Activated CD8-positive, alpha-beta T cell treated with anti-CD3 and anti-CD28 coated beads for 36 hours (primary cell): ENCODE measurements at regions not wholly inside any gene's neighbourhood (a gene's known extent, or its start where the extent isn't known, plus 50 kb on each side); places are given as distances from the start of the nearest gene placed in this dataset.
"Not testable (repeated sequence)": the region's sequence is repeated elsewhere in the genome, so short reads cannot be mapped to it uniquely, and the experiment has no call there.

Source experiments
- ATAC-seq: fragments of 200-7000 bp; cut with Tn5 transposase; one replicate; pipeline ENCODE4 v1.10.0; 2021; ENCODE audit warnings: mild to moderate bottlenecking, moderate library complexity
- CTCF ChIA-PET: fragments of 350-600 bp; sonication (Branson Sonifier 250); formaldehyde crosslinking; loops from one replicate; lab custom pipeline; 2021; ENCODE audit warnings: antibody characterized with exemption; lab: Charles Lee
- POLR2A ChIA-PET: fragments of 350-600 bp; sonication (Branson Sonifier 250); formaldehyde crosslinking; loops from one replicate; lab custom pipeline; 2021; ENCODE audit warnings: antibody characterized with exemption; lab: Charles Lee
- DNase-seq: peaks from one replicate; pipeline ENCODE4 v3.0.0-alpha.2; 2020
- H3K27ac Mint-ChIP-seq: one replicate; pipeline ENCODE4 v1.8.0; 2021; ENCODE audit warnings: mild to moderate bottlenecking, mixed read lengths
- H3K27me3 Mint-ChIP-seq: one replicate; pipeline ENCODE4 v1.8.0; 2021; ENCODE audit warnings: mixed read lengths
- H3K36me3 Mint-ChIP-seq: one replicate; pipeline ENCODE4 v1.8.0; 2021; ENCODE audit warnings: low read depth, mixed read lengths
- H3K4me1 Mint-ChIP-seq: one replicate; pipeline ENCODE4 v1.8.0; 2021; ENCODE audit warnings: low read depth, mixed read lengths
- H3K4me3 Mint-ChIP-seq: one replicate; pipeline ENCODE4 v1.8.0; 2021; ENCODE audit warnings: mild to moderate bottlenecking, moderate library complexity, mixed read lengths
- H3K9me3 Mint-ChIP-seq: one replicate; pipeline ENCODE4 v1.8.0; 2021; ENCODE audit warnings: mixed read lengths
- CTCF ChIP-seq: fragments of 200-600 bp; IDR thresholded peaks from one replicate; pipeline ENCODE4 v1.8.0; 2022; ENCODE audit warnings: antibody characterized with exemption, mild to moderate bottlenecking
- intact Hi-C: fragments of 100-400 bp; cut with micrococcal nuclease; formaldehyde crosslinking; loops from one replicate; pipeline ENCODE4 v1.10.0; 2022

GRCh38 chr2:236919209-236919608 lies 166.5 kb upstream of the COPS8 start:
- intact Hi-C loops: no loop called here
- no peak for TF ChIP-seq CTCF
- POLR2A ChIA-PET: no interaction called here
- no peak overlapping the region for H3K27ac Mint-ChIP-seq
- H3K4me3 Mint-ChIP-seq: no peak overlapping the region
- peaks cover 2% of the 10 kb centered on the region for H3K27me3 Mint-ChIP-seq
- ATAC-seq (no peak), DNase-seq (no peak)
- no peaks in the 10 kb centered on the region for H3K4me1 Mint-ChIP-seq
- CTCF ChIA-PET: interaction anchor here (0.8 kb wide), 1 partner anchor 576 kb away, joined by 3 read pairs; no protein-coding TSS in a partner anchor
- no peaks in the 10 kb centered on the region for H3K9me3 Mint-ChIP-seq
- no peaks in the 10 kb centered on the region for H3K36me3 Mint-ChIP-seq

- CTCF ChIA-PET, H3K4me1 Mint-ChIP-seq, H3K9me3 Mint-ChIP-seq, H3K27me3 Mint-ChIP-seq, ATAC-seq, H3K4me3 Mint-ChIP-seq, DNase-seq, H3K27ac Mint-ChIP-seq, H3K36me3 Mint-ChIP-seq, POLR2A ChIA-PET, intact Hi-C loops: not testable (repeated sequence)
Observed at GRCh38 chr2:236919801-236920379, 165.8 kb upstream of the COPS8 start.

GRCh38 chr2:236922061-236922460 lies 163.6 kb upstream of the COPS8 start:
- no peak overlapping the region for H3K27ac Mint-ChIP-seq
- no peak for ATAC-seq
- ChIA-PET CTCF (no interaction called here), POLR2A (no interaction called here)
- no peaks in the 10 kb centered on the region for H3K27me3 Mint-ChIP-seq
- intact Hi-C loops: no loop called here
- H3K4me1 Mint-ChIP-seq: no peaks in the 10 kb centered on the region
- H3K9me3 Mint-ChIP-seq: no peaks in the 10 kb centered on the region
- no peak for TF ChIP-seq CTCF
- H3K36me3 Mint-ChIP-seq: no peaks in the 10 kb centered on the region
- no peak for DNase-seq
- H3K4me3 Mint-ChIP-seq: no peak overlapping the region

DNA sequence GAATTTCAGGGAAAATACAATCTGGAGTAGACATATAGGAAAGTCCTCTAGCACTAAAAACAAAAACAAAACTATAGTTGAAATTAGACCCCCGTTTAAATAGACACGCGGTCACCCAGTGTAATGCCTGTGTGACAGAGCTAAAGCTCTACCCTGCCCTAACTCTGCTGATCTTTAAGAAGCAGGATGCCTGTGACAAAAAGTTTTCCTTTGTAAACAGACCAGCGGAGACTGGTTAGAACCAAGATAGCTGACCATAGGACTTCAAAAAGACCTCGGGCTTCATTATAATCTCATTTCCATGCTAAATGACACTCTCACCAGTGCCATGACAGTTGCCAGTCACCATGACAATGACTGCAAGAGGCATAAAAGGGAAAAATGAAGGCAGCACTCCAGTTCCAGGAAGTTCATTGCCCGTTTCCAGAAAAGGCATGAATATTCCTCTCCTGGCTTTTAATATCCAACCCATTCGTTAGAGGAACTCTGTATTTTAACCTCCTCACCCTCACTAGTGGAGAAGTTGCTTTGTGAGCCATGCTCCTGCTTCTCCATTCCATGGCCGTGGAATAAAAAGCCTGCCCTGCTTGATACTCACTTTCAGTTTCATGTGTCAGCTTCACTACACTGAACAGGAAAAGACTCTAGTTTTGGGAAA lies 157.2 kb upstream of the COPS8 start:
- TF ChIP-seq CTCF: no peak
- H3K4me3 Mint-ChIP-seq: peak overlapping the region; percentile 53
- POLR2A ChIA-PET: interaction anchor here (1.5 kb wide), 1 partner anchor 8 kb away, joined by 3 read pairs; no protein-coding TSS in a partner anchor
- H3K27ac Mint-ChIP-seq: no peak overlapping the region
- H3K4me1 Mint-ChIP-seq: peaks cover 2% of the 10 kb centered on the region
- intact Hi-C loops: no loop called here
- ATAC-seq (no peak), DNase-seq (no peak)
- CTCF ChIA-PET: no interaction called here
- peaks cover 3% of the 10 kb centered on the region for H3K27me3 Mint-ChIP-seq
- H3K9me3 Mint-ChIP-seq: no peaks in the 10 kb centered on the region
- H3K36me3 Mint-ChIP-seq: no peaks in the 10 kb centered on the region

GRCh38 chr2:236932831-236933361 lies 152.8 kb upstream of the COPS8 start:
- POLR2A ChIA-PET: no interaction called here
- intact Hi-C loops: no loop called here
- CTCF ChIA-PET: no interaction called here
- Mint-ChIP-seq H3K36me3 (no peaks in the 10 kb centered on the region), H3K9me3 (no peaks in the 10 kb centered on the region), H3K4me3 (no peak overlapping the region), H3K4me1 (peaks cover 2% of the 10 kb centered on the region), H3K27ac (no peak overlapping the region), H3K27me3 (peaks cover 3% of the 10 kb centered on the region)
- TF ChIP-seq CTCF: no peak
- no peak for DNase-seq
- ATAC-seq: no peak
